Testis (tissue), 2 donors: ENCODE measurements at regions not wholly inside any gene's neighbourhood (a gene's known extent, or its start where the extent isn't known, plus 50 kb on each side); places are given as distances from the start of the nearest gene placed in this dataset.

Source experiments
- DNase-seq: peaks from one replicate; pipeline ENCODE4 v3.0.0-alpha.2; 2019
- H3K27ac ChIP-seq, 2 donors: fragments of 200-600 bp; sonication (generic); one replicate each; pipeline ENCODE4 v1.5.1; 2019
- H3K27me3 ChIP-seq: fragments of 200-600 bp; sonication (generic); one replicate; pipeline ENCODE4 v1.5.1; 2019
- H3K36me3 ChIP-seq: fragments of 200-600 bp; sonication (generic); one replicate; pipeline ENCODE4 v1.5.1; 2017; ENCODE audit warnings: low read depth; ENCODE audit errors: missing control alignments
- H3K4me1 ChIP-seq: fragments of 200-600 bp; sonication (generic); one replicate; pipeline ENCODE4 v1.5.1; 2019
- H3K4me3 ChIP-seq, 2 donors: fragments of 200-600 bp; sonication (generic); one replicate each; pipeline ENCODE4 v1.5.1; 2017 to 2019
- H3K9me3 ChIP-seq: fragments of 200-600 bp; sonication (generic); one replicate; pipeline ENCODE4 v1.5.1; 2017
- CTCF ChIP-seq, 3 experiments: fragments of 450-650 bp in 2 of 3; fragments of 200-600 bp in 1 of 3; sonication (generic) in 1 of 3; IDR thresholded peaks; one replicate each; pipeline ENCODE4 v1.5.1; 2016 to 2019; ENCODE audit warnings: antibody characterized with exemption in 3 of 3, mild to moderate bottlenecking in 2 of 3, moderate library complexity in 1 of 3
- POLR2A ChIP-seq: fragments of 450-650 bp; IDR thresholded peaks from one replicate; pipeline ENCODE4 v1.6.1; 2017; ENCODE audit warnings: antibody characterized with exemption, mild to moderate bottlenecking, moderate library complexity
- WGBS, 2 donors: methylation state at CpG; one replicate each; pipeline ENCODE4 v1.1.5; 2018; 5-methylcytosine and 5-hydroxymethylcytosine counted together
- intact Hi-C: fragments of 100-400 bp; cut with DNase I; formaldehyde crosslinking; loops from one replicate; pipeline ENCODE4 v1.15.1; 2023; ENCODE audit warnings: low total_unique reads

- TF ChIP-seq POLR2A (no peak), CTCF (IDR thresholded peaks at IDR 0.05) (no peak)
- intact Hi-C loops: no loop called here
- no peaks in the 10 kb centered on the region for H3K9me3 ChIP-seq
- H3K36me3 ChIP-seq: no peaks in the 10 kb centered on the region
- H3K4me3 ChIP-seq: no peak overlapping the region
- no peaks in the 10 kb centered on the region for H3K4me1 ChIP-seq
- WGBS, 2 donors: 91 to 94% methylated on average over 5 of the region's 5 CpGs
- H3K27me3 ChIP-seq: no peaks in the 10 kb centered on the region
- no peak overlapping the region for H3K27ac ChIP-seq
- no peak for DNase-seq
Measured at GRCh38 chr6:4637691-4638433, 138.3 kb upstream of the CDYL start.

GRCh38 chr6:4636881-4637224, 139.4 kb upstream of the CDYL start:
- no peaks in the 10 kb centered on the region for H3K36me3 ChIP-seq
- WGBS, 2 donors: 61 to 65% methylated on average over 2 of the region's 2 CpGs
- intact Hi-C loops: no loop called here

GRCh38 chr6:4636191-4636880, 139.9 kb upstream of the CDYL start:
- Histone ChIP-seq H3K9me3 (no peaks in the 10 kb centered on the region), H3K4me1 (no peaks in the 10 kb centered on the region)

More at GRCh38 chr6:4636881-4637224, 139.4 kb upstream of the CDYL start:
- TF ChIP-seq POLR2A (no peak), CTCF (IDR thresholded peaks at IDR 0.05) (no peak)
- H3K27ac ChIP-seq: no peak overlapping the region
- no peaks in the 10 kb centered on the region for H3K9me3 ChIP-seq
- DNase-seq: no peak
- no peaks in the 10 kb centered on the region for H3K27me3 ChIP-seq
- H3K4me3 ChIP-seq: no peak overlapping the region
- no peaks in the 10 kb centered on the region for H3K4me1 ChIP-seq

GRCh38 chr6:4635666-4636065, 140.5 kb upstream of the CDYL start:
- H3K4me3 ChIP-seq: no peak overlapping the region
- no peaks in the 10 kb centered on the region for H3K27me3 ChIP-seq
- DNase-seq: no peak
- no peak for TF ChIP-seq POLR2A
- TF ChIP-seq CTCF (IDR thresholded peaks at IDR 0.05): no peak
- intact Hi-C loops: no loop called here
- no peaks in the 10 kb centered on the region for H3K9me3 ChIP-seq
- H3K36me3 ChIP-seq: no peaks in the 10 kb centered on the region
- H3K27ac ChIP-seq: no peak overlapping the region
- 79 to 88% methylated on average over 5 of the region's 5 CpGs for WGBS, 2 donors
- no peaks in the 10 kb centered on the region for H3K4me1 ChIP-seq

More at GRCh38 chr6:4636191-4636880, 139.9 kb upstream of the CDYL start:
- 90 to 92% methylated on average over 6 to 14 of the region's 14 CpGs for WGBS, 2 donors
- Histone ChIP-seq H3K27me3 (no peaks in the 10 kb centered on the region), H3K27ac (no peak overlapping the region), H3K4me3 (no peak overlapping the region), H3K36me3 (no peaks in the 10 kb centered on the region)
- TF ChIP-seq POLR2A (no peak), CTCF (IDR thresholded peaks at IDR 0.05) (no peak)
- no peak for DNase-seq
- intact Hi-C loops: no loop called here
